ENCODE measurements at regions not wholly inside any gene's neighbourhood (a gene's known extent, or its start where the extent isn't known, plus 50 kb on each side); places are given as distances from the start of the nearest gene placed in this dataset.
"Not testable (repeated sequence)": the region's sequence is repeated elsewhere in the genome, so short reads cannot be mapped to it uniquely, and the experiment has no call there.

GRCh38 chr9:20256284-20256948, 365.9 kb downstream of the MLLT3 start:
- TF ChIP-seq POLR2A (IDR thresholded peaks at IDR 0.05; ENCODE audit: low read length) (no peak), GATA1 (IDR thresholded peaks at IDR 0.05; ENCODE audit: low read depth, low read length) (no peak)
- DNase-seq = no peak

- no peak for DNase-seq
- TF ChIP-seq GATA1 (IDR thresholded peaks at IDR 0.05; ENCODE audit: low read depth, low read length) (no peak), POLR2A (IDR thresholded peaks at IDR 0.05; ENCODE audit: low read length) (no peak)
Measured at GRCh38 chr9:20255052-20255451, 367.2 kb downstream of the MLLT3 start.

- DNase-seq = no peak
- TF ChIP-seq GATA1 (IDR thresholded peaks at IDR 0.05; ENCODE audit: low read depth, low read length) (no peak), POLR2A (IDR thresholded peaks at IDR 0.05; ENCODE audit: low read length) (no peak)
Measured at GRCh38 chr9:20253635-20254034, 368.7 kb downstream of the MLLT3 start.

- DNase-seq = no peak
- TF ChIP-seq GATA1 (IDR thresholded peaks at IDR 0.05; ENCODE audit: low read depth, low read length) (no peak), POLR2A (IDR thresholded peaks at IDR 0.05; ENCODE audit: low read length) (no peak)
Measured at GRCh38 chr9:20252778-20253177, 369.5 kb downstream of the MLLT3 start.

GRCh38 chr9:20250791-20251190, 371.5 kb downstream of the MLLT3 start:
- no peak for DNase-seq
- no peak for TF ChIP-seq GATA1 (IDR thresholded peaks at IDR 0.05; ENCODE audit: low read depth, low read length)
- no peak for TF ChIP-seq POLR2A (IDR thresholded peaks at IDR 0.05; ENCODE audit: low read length)

GRCh38 chr9:20244271-20244670, 378.0 kb downstream of the MLLT3 start:
- TF ChIP-seq GATA1 (IDR thresholded peaks at IDR 0.05; ENCODE audit: low read depth, low read length) (no peak), POLR2A (IDR thresholded peaks at IDR 0.05; ENCODE audit: low read length) (no peak)
- no peak for DNase-seq

- no peak for DNase-seq
- TF ChIP-seq POLR2A (IDR thresholded peaks at IDR 0.05; ENCODE audit: low read length) (no peak), GATA1 (IDR thresholded peaks at IDR 0.05; ENCODE audit: low read depth, low read length) (no peak)
Measured at GRCh38 chr9:20243841-20244240, 378.5 kb downstream of the MLLT3 start.

GRCh38 chr9:20242510-20243189, 379.6 kb downstream of the MLLT3 start:
- DNase-seq = no peak
- TF ChIP-seq GATA1 (IDR thresholded peaks at IDR 0.05; ENCODE audit: low read depth, low read length) = no peak
- no peak for TF ChIP-seq POLR2A (IDR thresholded peaks at IDR 0.05; ENCODE audit: low read length)

- no peak for DNase-seq
Measured at GRCh38 chr9:20240498-20240897, 381.8 kb downstream of the MLLT3 start.

GRCh38 chr9:20238921-20239320, 383.4 kb downstream of the MLLT3 start:
- DNase-seq = no peak
- TF ChIP-seq POLR2A (IDR thresholded peaks at IDR 0.05; ENCODE audit: low read length) (no peak), GATA1 (IDR thresholded peaks at IDR 0.05; ENCODE audit: low read depth, low read length) (no peak)

More at GRCh38 chr9:20240498-20240897, 381.8 kb downstream of the MLLT3 start:
- TF ChIP-seq POLR2A (IDR thresholded peaks at IDR 0.05; ENCODE audit: low read length) (no peak), GATA1 (IDR thresholded peaks at IDR 0.05; ENCODE audit: low read depth, low read length) (no peak)

- TF ChIP-seq POLR2A (IDR thresholded peaks at IDR 0.05; ENCODE audit: low read length) (no peak), GATA1 (IDR thresholded peaks at IDR 0.05; ENCODE audit: low read depth, low read length) (no peak)
- DNase-seq = no peak
Measured at GRCh38 chr9:20237686-20238085, 384.6 kb downstream of the MLLT3 start.

GRCh38 chr9:20236676-20237075, 385.6 kb downstream of the MLLT3 start:
- no peak for DNase-seq
- TF ChIP-seq GATA1 (IDR thresholded peaks at IDR 0.05; ENCODE audit: low read depth, low read length) = no peak
- TF ChIP-seq POLR2A (IDR thresholded peaks at IDR 0.05; ENCODE audit: low read length) = no peak

GRCh38 chr9:20235206-20235605, 387.1 kb downstream of the MLLT3 start:
- DNase-seq = not testable (repeated sequence)

GRCh38 chr9:20228096-20228495, 394.2 kb downstream of the MLLT3 start:
- DNase-seq = no peak
- no peak for TF ChIP-seq POLR2A (IDR thresholded peaks at IDR 0.05; ENCODE audit: low read length)
- TF ChIP-seq GATA1 (IDR thresholded peaks at IDR 0.05; ENCODE audit: low read depth, low read length) = no peak

Measured in erythroblast (primary cell).